Ectodermal cell (in vitro differentiated cells): ENCODE measurements at regions not wholly inside any gene's neighbourhood (a gene's known extent, or its start where the extent isn't known, plus 50 kb on each side); places are given as distances from the start of the nearest gene placed in this dataset.
"Not testable (repeated sequence)": the region's sequence is repeated elsewhere in the genome, so short reads cannot be mapped to it uniquely, and the experiment has no call there.

ENCODE experiments used
- H3K27ac ChIP-seq: 2 replicates; pipeline ENCODE4 v1.7.0; 2013; ENCODE audit warnings: mild to moderate bottlenecking, low read depth, low read length; ENCODE audit not compliant: insufficient read depth, poor library complexity, severe bottlenecking
- H3K27me3 ChIP-seq: 2 replicates; pipeline ENCODE4 v1.7.0; 2013; ENCODE audit warnings: mild to moderate bottlenecking, low read length; ENCODE audit not compliant: insufficient read depth, control insufficient read depth, poor library complexity, severe bottlenecking
- H3K36me3 ChIP-seq: one replicate; pipeline ENCODE4 v1.7.0; 2013; ENCODE audit warnings: low read length; ENCODE audit not compliant: control insufficient read depth, insufficient read depth
- H3K4me1 ChIP-seq: one replicate; pipeline ENCODE4 v1.7.0; 2013; ENCODE audit warnings: low read length; ENCODE audit not compliant: control insufficient read depth, insufficient read depth
- H3K4me3 ChIP-seq: 2 replicates; pipeline ENCODE4 v1.7.0; 2013; ENCODE audit warnings: low read depth, low read length, control low read depth; ENCODE audit not compliant: insufficient read depth
- H3K9me3 ChIP-seq: 2 replicates; pipeline ENCODE4 v1.7.0; 2013; ENCODE audit warnings: mild to moderate bottlenecking, low read length, moderate library complexity; ENCODE audit not compliant: control insufficient read depth
- WGBS, 2 experiments: methylation state at CpG; one replicate each; pipeline ENCODE4 v1.1.7; 2013; ENCODE audit warnings: missing lambda C conversion rate in 2 of 2; 5-methylcytosine and 5-hydroxymethylcytosine counted together

DNA sequence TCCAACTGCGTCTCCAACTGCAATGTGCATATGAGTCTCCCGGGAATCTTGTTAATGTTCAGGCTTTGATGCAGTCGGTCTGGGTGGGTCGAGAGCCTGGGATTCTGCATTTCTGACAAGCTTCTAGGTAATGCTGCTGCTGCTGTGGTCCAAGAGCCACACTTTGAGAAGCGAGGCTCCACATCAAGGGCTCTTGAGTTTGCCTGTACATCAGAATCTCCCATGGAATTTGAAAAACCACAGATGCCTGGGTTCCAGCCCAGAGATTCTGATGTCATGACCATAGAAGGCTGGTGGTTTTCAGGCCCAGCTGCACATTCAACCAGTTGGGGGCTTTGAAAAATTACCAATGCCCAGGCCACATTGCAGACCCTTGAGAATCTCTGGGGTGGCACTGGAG is 93.9 kb upstream of the TARDBP start:
- Histone ChIP-seq H3K27me3 (no peaks in the 10 kb centered on the region), H3K4me3 (no peak overlapping the region), H3K36me3 (no peaks in the 10 kb centered on the region), H3K27ac (no peak overlapping the region), H3K4me1 (no peaks in the 10 kb centered on the region), H3K9me3 (no peaks in the 10 kb centered on the region)
- WGBS, 2 experiments: 93 to 95% methylated on average over 5 of the region's 5 CpGs

DNA sequence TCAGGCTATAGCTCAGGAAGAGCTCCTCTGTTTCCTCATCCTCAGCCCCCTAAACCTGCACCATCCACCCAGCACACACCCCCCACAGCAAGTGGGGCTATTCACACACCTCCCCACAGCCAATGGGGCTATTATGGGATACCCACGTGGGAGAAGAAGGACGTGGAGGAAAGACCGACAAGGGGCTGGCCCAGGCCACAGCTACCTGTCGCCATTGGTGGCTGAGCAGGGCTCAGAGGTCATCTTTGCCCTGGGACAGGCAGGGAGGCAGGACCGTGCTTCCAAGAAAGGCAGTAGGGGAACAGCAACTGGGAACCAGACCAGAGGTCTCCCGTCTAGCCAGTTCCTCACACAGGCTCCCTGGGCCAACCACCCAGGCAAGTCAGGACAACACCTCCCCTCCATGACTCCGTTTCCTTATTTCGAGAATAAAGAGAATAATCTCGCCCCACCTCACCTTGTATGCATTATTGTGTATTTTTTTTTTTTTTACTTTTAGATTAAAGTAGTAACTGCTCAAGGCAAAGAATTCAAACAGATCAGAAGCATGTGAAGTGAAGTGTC is 92.3 kb upstream of the TARDBP start:
- Histone ChIP-seq H3K9me3 (no peaks in the 10 kb centered on the region), H3K27me3 (no peaks in the 10 kb centered on the region), H3K4me1 (no peaks in the 10 kb centered on the region), H3K4me3 (no peak overlapping the region), H3K27ac (no peak overlapping the region), H3K36me3 (no peaks in the 10 kb centered on the region)
- WGBS, 2 experiments: 85 to 86% methylated on average over 7 of the region's 9 CpGs

DNA sequence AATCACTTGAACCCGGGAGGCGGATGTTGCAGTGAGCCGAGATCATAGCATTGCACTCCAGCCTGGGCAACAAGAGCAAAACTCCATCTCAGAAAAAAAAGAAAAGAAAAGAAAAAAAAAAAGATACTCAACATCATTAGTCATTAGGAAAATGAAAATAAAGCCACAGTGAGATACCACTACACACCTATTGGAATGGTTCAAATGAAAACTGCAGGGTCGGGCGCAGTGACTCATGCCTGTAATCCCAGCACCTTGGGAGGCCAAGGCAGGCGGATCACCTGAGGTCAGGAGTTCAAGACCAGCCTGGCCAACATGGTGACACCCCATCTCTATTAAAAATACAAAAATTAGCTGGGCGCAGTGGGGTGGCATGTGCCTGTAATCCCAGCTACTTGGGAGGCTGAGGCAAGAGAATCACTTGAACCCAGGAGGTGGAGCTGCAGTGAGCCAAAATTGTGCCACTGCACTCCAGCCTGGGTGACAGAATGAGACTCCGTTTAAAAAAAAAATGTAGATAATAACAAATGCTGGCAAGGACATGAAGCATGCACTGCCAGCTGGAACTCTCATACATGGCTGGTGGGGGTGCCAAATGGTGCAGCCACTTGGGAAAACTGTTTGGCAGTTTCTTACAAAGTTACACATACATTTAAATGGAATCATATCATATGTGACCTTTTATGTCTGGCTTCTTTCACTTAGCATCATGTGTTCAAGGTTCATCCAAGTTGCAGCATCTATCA is 90.0 kb upstream of the TARDBP start:
- not testable (repeated sequence) for H3K4me3 ChIP-seq, H3K9me3 ChIP-seq, H3K27ac ChIP-seq, H3K27me3 ChIP-seq, H3K4me1 ChIP-seq, H3K36me3 ChIP-seq
- WGBS, 2 experiments: 87 to 96% methylated on average over 8 of the region's 8 CpGs

DNA sequence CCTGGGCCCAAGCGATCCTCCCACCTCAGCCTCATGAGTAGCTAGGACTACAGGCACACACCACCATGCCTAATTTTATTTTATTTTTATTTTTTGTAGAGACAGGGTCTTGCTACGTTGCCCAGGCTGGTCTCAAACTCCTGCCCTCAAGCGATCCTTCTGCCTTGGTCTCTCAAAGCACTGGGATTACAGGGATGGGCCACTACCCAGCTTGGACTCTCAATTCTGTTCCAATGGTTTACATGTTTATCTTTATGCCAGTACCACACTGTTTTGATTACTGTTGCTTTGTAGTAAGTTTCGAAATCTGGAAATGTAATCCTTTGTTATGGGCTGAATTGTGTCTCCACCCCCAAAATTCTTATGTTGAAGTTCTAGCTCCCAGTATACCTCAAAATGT is 88.4 kb upstream of the TARDBP start:
- H3K4me3 ChIP-seq: no peak overlapping the region
- H3K27me3 ChIP-seq: no peaks in the 10 kb centered on the region
- H3K27ac ChIP-seq: no peak overlapping the region
- 91 to 92% methylated on average over 4 of the region's 4 CpGs for WGBS, 2 experiments
- no peaks in the 10 kb centered on the region for H3K4me1 ChIP-seq
- no peaks in the 10 kb centered on the region for H3K36me3 ChIP-seq
- H3K9me3 ChIP-seq: no peaks in the 10 kb centered on the region

DNA sequence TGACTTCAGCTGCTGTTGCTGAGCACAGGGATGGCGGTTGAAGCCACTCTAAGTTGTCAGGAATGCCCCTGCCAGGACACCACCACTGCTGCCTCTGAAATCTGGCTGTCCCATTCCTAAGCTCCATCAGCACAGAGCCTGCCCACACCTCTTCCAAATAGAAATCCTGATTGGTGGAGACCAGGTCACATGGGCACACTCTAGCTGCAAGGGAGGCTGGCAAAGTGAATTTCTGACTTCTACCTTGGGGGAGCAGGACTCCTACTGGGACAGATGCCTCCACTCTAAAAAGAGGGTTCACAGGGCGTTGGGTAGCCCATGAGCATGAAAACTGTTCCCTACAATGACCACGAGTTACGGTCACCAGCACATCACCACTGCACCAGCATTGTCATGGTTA is 83.8 kb upstream of the TARDBP start:
- 94 to 96% methylated on average over 4 of the region's 4 CpGs for WGBS, 2 experiments
- Histone ChIP-seq H3K36me3 (no peaks in the 10 kb centered on the region), H3K27ac (no peak overlapping the region), H3K9me3 (no peaks in the 10 kb centered on the region), H3K4me3 (no peak overlapping the region), H3K27me3 (no peaks in the 10 kb centered on the region), H3K4me1 (no peaks in the 10 kb centered on the region)

DNA sequence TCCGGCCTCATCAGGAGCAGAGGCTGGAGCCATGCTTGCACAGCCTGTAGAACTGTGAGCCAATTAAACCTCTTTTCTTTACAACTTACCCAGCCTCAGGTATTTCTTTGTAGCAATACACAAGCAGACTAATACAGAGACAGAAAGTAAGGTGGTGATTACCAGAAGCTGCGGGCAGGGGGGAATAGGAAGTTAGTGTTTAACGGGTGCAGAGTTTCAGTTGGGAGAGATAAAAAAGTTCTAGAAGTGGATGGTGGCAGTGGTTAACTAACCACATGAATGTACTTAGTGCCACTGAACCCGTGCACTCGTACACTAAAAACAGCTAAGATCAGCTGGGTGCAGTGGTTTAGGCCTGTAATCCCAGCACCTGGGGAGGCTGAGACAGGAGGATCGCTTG is 80.4 kb upstream of the TARDBP start:
- Histone ChIP-seq H3K4me3 (no peak overlapping the region), H3K9me3 (no peaks in the 10 kb centered on the region), H3K27me3 (no peaks in the 10 kb centered on the region), H3K4me1 (no peaks in the 10 kb centered on the region), H3K27ac (no peak overlapping the region), H3K36me3 (no peaks in the 10 kb centered on the region)
- 93 to 97% methylated on average over 6 of the region's 6 CpGs for WGBS, 2 experiments

DNA sequence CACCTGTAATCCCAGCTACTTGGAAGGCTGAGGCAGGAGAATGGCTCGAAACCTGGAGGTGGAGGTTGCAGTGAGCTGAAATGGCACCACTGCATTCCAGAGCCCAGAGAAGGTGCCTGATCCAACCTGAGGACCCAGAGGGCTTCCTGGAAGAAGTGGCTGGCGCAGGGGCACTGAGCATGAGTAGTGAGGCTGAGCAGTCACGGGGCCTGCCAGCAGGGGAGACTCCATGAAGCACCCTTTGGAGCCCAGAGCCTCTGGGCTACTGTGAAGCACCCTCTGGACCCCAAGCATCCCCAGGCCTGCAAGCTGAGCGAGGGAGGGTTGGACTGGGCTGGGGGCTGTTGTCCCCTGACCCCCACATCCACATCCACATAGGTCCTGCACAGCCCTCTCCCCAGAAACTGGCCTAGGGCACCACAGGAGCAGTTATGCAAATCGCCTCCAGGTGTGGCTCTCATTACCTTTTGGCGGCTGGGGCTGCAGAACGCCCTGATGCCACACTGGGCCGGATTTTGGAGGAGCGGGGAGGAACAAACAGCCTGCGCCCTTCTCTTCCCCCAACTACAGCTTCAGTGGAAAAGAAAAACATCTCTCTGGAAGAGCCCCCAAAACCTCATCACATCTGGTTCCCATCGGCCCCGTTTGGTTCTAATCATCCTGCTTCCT is 78.2 kb upstream of the TARDBP start:
- no peaks in the 10 kb centered on the region for H3K27me3 ChIP-seq
- H3K36me3 ChIP-seq: no peaks in the 10 kb centered on the region
- H3K4me3 ChIP-seq: no peak overlapping the region
- H3K9me3 ChIP-seq: no peaks in the 10 kb centered on the region
- no peak overlapping the region for H3K27ac ChIP-seq
- H3K4me1 ChIP-seq: peaks cover 6% of the 10 kb centered on the region
- 80 to 81% methylated on average over 12 of the region's 12 CpGs for WGBS, 2 experiments

DNA sequence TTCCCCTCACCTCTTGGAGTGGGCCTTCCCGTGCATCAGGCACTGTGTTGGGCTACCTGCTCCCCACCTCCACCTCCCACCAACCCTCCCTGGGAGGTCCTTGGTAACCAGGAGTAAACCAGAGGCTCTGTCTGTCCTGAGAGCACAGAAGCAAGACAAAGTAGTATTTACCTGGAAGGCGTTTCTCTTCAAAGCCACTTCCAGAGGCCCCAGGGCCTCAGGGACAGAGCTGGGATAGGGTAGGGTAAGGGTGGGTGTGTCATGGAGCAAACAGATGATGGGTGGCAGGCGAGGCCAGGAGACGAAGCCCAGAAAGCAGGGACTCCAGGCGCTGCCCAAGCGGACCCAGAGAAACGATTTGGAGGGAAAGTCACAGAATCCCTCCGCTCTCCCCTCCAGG is 77.2 kb upstream of the TARDBP start:
- Histone ChIP-seq H3K36me3 (no peaks in the 10 kb centered on the region), H3K27ac (no peak overlapping the region)

DNA sequence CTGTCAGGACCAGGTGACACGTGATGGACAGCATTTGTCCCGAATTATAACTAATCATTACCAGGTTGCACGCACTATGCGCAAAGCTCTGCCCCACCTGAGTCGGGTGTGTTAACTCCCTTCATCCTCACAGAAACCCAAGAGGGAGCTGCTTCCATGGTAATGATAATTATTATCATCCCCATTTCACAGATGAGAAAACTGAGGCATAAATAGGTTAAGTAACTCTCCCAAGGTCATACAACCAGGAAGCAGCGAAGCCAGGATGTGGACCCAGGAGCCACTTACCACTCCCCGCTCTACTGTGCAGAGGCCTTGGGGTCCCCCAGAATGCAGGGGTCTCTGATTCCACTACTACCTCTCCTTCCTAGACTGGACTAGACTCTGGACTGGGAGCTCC is 76.7 kb upstream of the TARDBP start:
- Histone ChIP-seq H3K4me3 (no peak overlapping the region), H3K27ac (no peak overlapping the region), H3K36me3 (no peaks in the 10 kb centered on the region), H3K4me1 (peaks cover 6% of the 10 kb centered on the region), H3K9me3 (no peaks in the 10 kb centered on the region), H3K27me3 (no peaks in the 10 kb centered on the region)
- 91 to 95% methylated on average over 7 of the region's 7 CpGs for WGBS, 2 experiments

More for the DNA sequence above, 77.2 kb upstream of the TARDBP start:
- H3K4me1 ChIP-seq: peaks cover 6% of the 10 kb centered on the region
- WGBS, 2 experiments: 80 to 84% methylated on average over 8 of the region's 8 CpGs
- no peaks in the 10 kb centered on the region for H3K9me3 ChIP-seq
- no peaks in the 10 kb centered on the region for H3K27me3 ChIP-seq
- no peak overlapping the region for H3K4me3 ChIP-seq

DNA sequence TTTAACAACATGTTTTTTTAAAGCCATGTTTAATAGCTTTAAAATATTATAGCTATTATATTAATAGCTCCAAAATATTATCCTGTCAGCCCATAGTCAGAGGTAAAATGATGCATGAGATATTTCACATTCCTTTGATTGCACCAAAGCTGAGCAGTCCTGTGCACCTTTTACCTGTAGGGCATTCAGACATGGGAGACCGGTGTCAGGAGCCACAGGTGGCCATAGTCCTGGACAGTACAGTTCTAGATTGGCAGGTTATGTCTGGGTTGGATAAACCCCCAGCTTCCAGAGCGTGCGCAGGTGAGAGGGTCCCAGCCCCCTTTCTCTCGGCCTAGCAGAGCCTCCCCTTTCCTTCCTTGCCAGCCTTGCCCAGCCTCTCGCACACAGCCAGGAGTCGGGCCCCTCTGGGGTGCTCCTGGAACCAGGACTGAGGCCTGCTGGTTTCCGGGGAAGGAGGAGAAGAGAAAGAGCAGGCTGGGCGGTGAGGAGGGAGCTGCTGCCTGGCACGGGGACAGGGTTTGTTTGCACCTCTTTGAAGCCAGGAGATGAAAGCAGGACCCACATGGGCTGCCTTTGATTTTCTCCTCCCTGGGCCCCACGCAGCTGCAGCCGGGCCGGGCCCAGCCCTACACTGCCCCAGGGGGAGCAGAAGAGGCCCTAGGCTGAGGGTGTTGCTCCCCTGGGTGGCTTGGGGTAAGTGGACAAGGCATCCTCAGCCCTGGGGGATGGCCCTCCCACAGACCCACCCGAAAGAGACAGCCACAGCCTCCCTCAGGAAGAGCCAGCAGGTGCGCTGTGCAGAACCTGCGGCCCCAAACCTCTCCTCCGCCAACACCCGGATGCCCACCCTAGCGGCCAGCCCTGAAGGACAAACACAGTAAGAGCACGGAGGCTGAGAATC is 75.2 kb upstream of the TARDBP start:
- 62 to 66% methylated on average over 19 of the region's 19 CpGs for whole genome bisulfite sequencing, 2 experiments
- Histone ChIP-seq H3K27me3 (peaks cover 2% of the 10 kb centered on the region), H3K36me3 (no peaks in the 10 kb centered on the region), H3K4me3 (no peak overlapping the region), H3K4me1 (peaks cover 6% of the 10 kb centered on the region), H3K9me3 (no peaks in the 10 kb centered on the region), H3K27ac (no peak overlapping the region)
